ENCODE measurements at regions not wholly inside any gene's neighbourhood (a gene's known extent, or its start where the extent isn't known, plus 50 kb on each side); places are given as distances from the start of the nearest gene placed in this dataset.

DNA sequence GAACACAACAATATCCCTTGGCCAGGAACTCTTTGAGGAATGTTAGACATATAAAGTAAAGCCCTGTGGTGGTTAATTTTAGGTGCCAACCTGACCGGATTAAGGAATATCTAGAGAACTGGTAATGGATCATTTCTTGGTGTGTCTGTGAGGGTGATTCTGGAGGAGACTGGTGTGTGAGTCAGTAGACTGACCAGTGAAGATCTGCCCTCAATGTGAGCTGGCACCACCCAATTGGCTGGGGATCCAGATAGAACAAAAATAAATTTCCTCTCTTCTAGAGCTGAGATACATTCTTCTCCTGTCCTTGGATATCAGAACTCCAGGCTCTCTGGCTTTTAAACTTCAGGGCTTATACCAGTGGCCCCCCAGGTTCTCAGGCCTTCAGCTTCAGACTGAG is 56.2 kb upstream of the TNPO1 start:
- Mint-ChIP-seq H3K9me3 (no peaks in the 10 kb centered on the region), H3K36me3 (ENCODE audit: insufficient read depth) (no peaks in the 10 kb centered on the region), H3K27me3 (ENCODE audit: low read depth) (peaks cover 22% of the 10 kb centered on the region), H3K4me3 (no peak overlapping the region), H3K4me1 (ENCODE audit: low read depth) (no peaks in the 10 kb centered on the region)
- DNase-seq (no peak), ATAC-seq (no peak)

DNA sequence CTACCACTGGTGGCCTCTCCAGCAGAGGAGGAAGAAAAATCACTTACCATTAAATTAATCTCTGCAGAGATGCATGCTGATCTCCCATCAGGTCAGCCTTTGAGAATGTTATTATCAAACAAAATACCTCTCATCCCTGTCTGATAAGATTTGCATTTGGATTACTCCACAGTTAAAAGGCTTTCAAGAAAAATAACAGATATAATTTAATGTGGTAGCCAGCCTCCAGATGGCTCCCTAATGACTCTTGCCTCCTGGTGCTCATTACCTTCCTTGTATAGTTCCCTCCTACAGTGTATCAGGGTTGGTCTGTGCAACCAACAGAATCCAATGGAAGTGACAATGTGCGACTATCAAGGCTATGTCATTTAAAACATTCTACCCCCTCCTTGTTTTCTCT is 63.6 kb upstream of the TNPO1 start:
- H3K4me1 Mint-ChIP-seq (ENCODE audit: low read depth), result no peaks in the 10 kb centered on the region
- ATAC-seq (no peak), DNase-seq (no peak)
- H3K36me3 Mint-ChIP-seq (ENCODE audit: insufficient read depth), result no peaks in the 10 kb centered on the region
- H3K27me3 Mint-ChIP-seq (ENCODE audit: low read depth), result peaks cover 2% of the 10 kb centered on the region
- no peak overlapping the region for H3K4me3 Mint-ChIP-seq
- H3K9me3 Mint-ChIP-seq, result peaks cover 2% of the 10 kb centered on the region

DNA sequence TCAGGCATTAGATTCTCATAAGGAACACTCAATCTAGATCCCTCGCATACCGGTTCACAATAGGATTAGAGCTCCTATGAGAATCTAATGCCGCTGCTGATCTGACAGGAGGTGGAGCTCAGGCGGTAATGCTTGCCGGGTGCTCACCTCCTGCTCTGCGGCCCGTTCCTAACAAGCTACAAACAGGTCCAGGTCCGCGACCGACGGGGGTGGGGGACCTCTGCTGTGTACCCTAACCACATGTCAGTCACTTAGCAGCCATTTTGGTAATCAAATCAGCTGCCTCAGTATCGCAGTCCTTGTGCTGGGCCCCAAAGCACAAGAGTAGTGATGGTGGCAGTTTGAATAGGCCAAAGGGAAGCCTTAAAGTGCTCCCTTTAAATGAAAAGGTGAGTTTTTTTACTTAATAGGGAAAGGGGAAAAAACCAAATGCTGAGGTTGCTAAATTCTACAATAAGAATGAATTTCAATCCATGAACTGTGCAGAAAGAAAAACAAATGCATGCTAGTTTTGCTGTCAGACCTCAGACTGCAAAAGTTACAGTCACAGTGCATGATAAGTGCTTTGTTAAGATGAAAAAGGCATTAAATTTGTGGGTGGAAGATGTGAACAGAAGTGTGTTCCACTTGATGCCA is 67.0 kb upstream of the TNPO1 start:
- DNase-seq (no peak), ATAC-seq (no peak)
- Mint-ChIP-seq H3K4me1 (ENCODE audit: low read depth) (no peaks in the 10 kb centered on the region), H3K36me3 (ENCODE audit: insufficient read depth) (no peaks in the 10 kb centered on the region), H3K27me3 (ENCODE audit: low read depth) (peaks cover 6% of the 10 kb centered on the region), H3K9me3 (peaks cover 7% of the 10 kb centered on the region), H3K4me3 (no peak overlapping the region)

DNA sequence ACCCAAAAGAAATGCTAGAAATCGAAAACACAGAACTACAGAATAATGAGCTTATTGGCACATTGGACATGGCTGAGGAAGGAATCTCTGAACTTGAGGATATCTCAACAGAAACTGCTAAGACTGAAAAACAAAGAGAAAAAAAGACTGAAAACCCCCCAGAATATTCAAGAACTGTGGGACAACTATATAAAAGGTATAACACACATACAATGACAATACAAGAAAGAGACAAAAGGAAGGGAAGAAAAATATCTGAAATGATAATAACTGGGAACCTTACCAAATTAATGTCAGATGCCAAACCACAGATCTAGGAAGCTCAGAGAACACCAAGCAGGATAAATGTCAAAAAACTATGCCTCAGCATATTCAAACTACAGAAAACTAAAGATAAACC is 68.6 kb upstream of the TNPO1 start:
- H3K9me3 Mint-ChIP-seq, result peaks cover 7% of the 10 kb centered on the region
- no peaks in the 10 kb centered on the region for H3K36me3 Mint-ChIP-seq (ENCODE audit: insufficient read depth)
- ATAC-seq (no peak), DNase-seq (no peak)
- peaks cover 14% of the 10 kb centered on the region for H3K27me3 Mint-ChIP-seq (ENCODE audit: low read depth)
- no peak overlapping the region for H3K4me3 Mint-ChIP-seq
- H3K4me1 Mint-ChIP-seq (ENCODE audit: low read depth), result no peaks in the 10 kb centered on the region

DNA sequence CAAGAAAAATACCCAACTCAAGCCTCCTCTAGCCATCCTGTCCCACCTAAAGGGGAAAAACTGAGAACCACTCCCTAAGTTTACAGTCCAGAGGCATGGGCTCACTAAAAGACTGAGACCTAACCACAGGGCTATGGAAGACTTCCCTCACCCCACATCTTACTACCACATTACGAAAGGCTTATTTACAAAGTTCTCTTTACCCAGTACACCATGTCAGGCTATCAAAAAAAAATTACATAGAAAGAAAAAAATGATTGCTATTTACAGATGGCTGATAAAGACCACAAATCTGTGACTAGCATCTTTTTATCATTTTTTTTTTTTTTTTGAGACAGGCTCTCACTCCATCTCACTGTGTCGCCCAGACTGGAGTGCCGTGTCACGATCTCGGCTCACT is 69.7 kb upstream of the TNPO1 start:
- DNase-seq (no peak), ATAC-seq (no peak)
- Mint-ChIP-seq H3K4me1 (ENCODE audit: low read depth) (no peaks in the 10 kb centered on the region), H3K27me3 (ENCODE audit: low read depth) (peaks cover 14% of the 10 kb centered on the region), H3K4me3 (no peak overlapping the region), H3K9me3 (peaks cover 7% of the 10 kb centered on the region), H3K36me3 (ENCODE audit: insufficient read depth) (no peaks in the 10 kb centered on the region)

DNA sequence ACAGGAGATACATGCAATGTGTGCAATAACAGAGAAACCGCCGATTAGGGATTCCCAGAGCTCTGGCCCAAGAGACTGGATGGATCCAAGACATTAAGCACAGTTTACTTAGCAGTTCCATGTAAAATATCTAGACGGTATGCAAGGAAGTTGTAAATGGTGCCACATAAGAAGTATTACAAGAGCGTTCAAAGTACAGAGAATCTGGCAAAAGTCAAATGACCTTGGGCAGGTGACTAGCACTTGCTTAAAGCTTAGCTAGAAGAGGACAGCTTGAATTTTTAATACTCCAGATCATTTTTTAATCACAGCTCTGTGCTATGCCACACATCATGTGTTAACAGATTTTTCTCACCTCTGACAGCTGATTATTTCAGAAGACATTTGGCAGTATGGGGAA is 72.3 kb upstream of the TNPO1 start:
- Mint-ChIP-seq H3K4me3 (no peak overlapping the region), H3K9me3 (peaks cover 7% of the 10 kb centered on the region), H3K4me1 (ENCODE audit: low read depth) (no peaks in the 10 kb centered on the region), H3K36me3 (ENCODE audit: insufficient read depth) (no peaks in the 10 kb centered on the region), H3K27me3 (ENCODE audit: low read depth) (peaks cover 14% of the 10 kb centered on the region)
- DNase-seq (no peak), ATAC-seq (no peak)

DNA sequence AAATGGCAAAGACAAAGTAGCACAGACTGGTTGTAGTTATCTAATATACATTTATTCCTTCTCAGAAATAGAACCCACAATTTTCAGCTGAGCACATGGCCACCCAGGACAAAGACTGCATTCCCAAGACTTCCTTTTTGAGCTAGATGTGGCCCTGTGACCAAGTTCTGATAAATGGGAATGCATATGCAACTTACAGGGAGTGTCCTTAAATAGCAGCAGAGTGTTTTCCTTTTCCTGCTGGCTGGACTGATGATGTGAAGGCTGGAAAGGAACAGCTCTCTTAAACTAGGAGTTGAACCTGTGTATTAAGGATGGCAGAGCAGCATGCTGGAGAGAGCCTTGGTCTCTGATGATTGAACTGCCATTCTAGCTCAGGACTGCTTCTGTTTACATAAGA is 74.7 kb upstream of the TNPO1 start:
- DNase-seq (no peak), ATAC-seq (no peak)
- H3K27me3 Mint-ChIP-seq (ENCODE audit: low read depth), result peaks cover 15% of the 10 kb centered on the region
- H3K4me3 Mint-ChIP-seq, result no peak overlapping the region
- no peaks in the 10 kb centered on the region for H3K4me1 Mint-ChIP-seq (ENCODE audit: low read depth)
- H3K36me3 Mint-ChIP-seq (ENCODE audit: insufficient read depth), result no peaks in the 10 kb centered on the region
- H3K9me3 Mint-ChIP-seq, result no peaks in the 10 kb centered on the region

DNA sequence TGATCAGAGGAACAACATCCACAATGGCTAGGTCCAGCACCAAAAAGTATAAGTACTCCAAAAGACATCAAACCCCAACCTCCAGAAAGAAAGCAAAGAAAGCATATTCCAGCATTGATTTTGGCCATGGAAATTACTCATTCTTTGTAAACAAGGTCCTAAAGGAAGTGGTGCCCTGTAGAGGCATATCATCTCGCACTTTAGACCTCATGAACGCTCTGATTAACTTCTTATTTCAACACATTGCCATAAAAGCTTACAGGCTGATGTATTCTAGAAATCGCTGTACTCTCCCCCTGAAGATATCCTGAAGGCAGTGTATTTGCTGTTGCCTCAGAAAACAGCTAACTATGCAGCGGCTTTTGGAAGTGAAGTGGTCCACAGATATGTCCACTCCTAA is 82.7 kb upstream of the TNPO1 start:
- H3K36me3 Mint-ChIP-seq (ENCODE audit: insufficient read depth), result no peaks in the 10 kb centered on the region
- DNase-seq (no peak), ATAC-seq (no peak)
- peaks cover 2% of the 10 kb centered on the region for H3K27me3 Mint-ChIP-seq (ENCODE audit: low read depth)
- no peaks in the 10 kb centered on the region for H3K9me3 Mint-ChIP-seq
- H3K4me1 Mint-ChIP-seq (ENCODE audit: low read depth), result no peaks in the 10 kb centered on the region
- no peak overlapping the region for H3K4me3 Mint-ChIP-seq

DNA sequence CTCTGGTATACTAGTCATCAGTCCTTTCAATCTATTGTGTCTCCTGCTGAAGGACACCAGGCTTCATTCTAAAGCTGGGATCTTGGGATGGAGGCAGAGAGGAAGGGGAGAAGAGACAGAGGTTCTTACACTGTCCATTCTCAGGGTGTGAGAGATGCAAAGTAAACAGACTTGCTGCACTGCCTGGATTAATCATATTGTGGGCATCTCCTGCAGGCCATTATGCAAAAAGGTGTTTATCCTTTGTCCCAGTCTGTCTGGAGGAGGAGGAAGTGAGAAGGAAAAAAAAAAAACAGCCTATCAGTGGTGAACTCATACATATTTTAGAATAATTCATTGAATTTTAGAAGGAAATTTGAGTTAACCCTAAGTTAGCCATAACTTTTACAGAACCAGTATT is 92.9 kb upstream of the TNPO1 start:
- Mint-ChIP-seq H3K36me3 (ENCODE audit: insufficient read depth) (no peaks in the 10 kb centered on the region), H3K9me3 (no peaks in the 10 kb centered on the region), H3K4me1 (ENCODE audit: low read depth) (no peaks in the 10 kb centered on the region), H3K27me3 (ENCODE audit: low read depth) (peaks cover 14% of the 10 kb centered on the region), H3K4me3 (no peak overlapping the region)
- DNase-seq, result no peak
- ATAC-seq, result no peak

DNA sequence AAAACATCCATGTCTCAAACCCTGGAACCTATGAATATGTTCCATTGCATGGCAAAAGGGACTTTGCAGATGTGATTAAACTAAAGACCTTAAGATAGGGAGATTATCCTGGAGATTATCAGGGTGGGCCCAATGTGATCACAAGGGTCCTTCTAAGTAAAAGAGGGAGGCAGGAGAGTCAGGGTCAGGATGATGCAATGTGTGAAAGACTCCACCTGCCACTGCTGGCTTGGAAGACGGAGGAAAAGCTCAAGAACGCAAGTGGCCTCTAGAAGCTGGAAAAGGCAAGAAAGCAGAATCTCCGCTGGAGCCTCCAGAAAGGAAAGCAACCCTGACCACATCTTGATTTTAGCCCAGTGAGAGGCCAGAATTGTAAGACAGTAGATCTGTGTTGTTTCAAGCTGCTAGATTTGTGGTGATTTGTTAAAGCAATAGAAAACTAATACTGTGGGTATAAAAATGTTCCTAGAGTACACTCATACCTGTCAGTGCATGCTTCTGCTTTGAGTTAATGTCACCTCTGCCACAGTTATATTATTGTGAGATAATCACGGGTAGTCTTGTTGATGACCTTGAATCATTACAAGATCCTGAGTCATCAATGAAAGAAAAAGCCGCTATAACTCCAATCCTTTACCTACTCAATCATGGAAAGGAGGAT is 93.5 kb upstream of the TNPO1 start:
- DNase-seq (no peak), ATAC-seq (no peak)
- Mint-ChIP-seq H3K4me3 (no peak overlapping the region), H3K27me3 (ENCODE audit: low read depth) (peaks cover 14% of the 10 kb centered on the region), H3K4me1 (ENCODE audit: low read depth) (no peaks in the 10 kb centered on the region), H3K36me3 (ENCODE audit: insufficient read depth) (no peaks in the 10 kb centered on the region), H3K9me3 (no peaks in the 10 kb centered on the region)

DNA sequence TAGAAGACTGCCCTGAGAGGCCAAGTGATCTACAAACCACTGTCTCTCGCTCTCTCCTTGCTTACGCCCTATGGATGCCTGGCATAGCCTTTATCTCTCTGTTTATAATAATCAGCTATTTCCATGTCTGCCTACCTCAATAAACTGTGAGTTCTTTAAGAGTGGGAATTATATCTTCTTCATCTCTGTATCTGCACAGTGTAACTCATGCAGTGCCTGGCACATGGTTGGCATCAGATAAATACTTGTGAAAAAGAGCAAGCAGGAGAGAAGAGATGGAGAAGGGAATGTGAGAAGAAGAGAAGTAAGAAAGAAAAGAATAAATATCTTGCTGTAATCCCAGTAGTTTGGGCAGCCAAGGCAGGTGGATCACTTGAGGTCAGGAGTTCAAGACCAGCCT is 94.6 kb upstream of the TNPO1 start:
- no peak for ATAC-seq
- H3K9me3 Mint-ChIP-seq, result no peaks in the 10 kb centered on the region
- no peaks in the 10 kb centered on the region for H3K36me3 Mint-ChIP-seq (ENCODE audit: insufficient read depth)
- H3K4me3 Mint-ChIP-seq, result no peak overlapping the region
- H3K27me3 Mint-ChIP-seq (ENCODE audit: low read depth), result peaks cover 12% of the 10 kb centered on the region
- no peak for DNase-seq
- no peaks in the 10 kb centered on the region for H3K4me1 Mint-ChIP-seq (ENCODE audit: low read depth)

DNA sequence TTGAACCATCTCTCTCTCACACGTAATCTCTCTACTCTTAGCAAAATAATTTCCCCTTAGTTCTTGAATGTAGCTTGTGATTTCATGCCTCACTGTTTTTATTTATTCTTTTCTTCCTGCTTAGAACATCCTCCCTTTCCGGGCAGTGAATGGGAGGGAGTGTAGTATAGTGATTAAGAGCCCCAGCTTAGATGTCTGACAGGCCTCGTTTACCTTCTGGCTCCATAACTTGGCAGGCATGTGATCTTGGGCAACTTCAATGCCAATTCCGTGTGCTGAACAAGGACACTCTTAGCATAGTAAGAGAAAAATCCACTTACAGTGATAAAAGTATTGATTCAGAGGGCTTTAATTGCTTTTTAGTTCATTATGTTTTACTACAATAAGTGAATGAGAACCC is 96.3 kb upstream of the TNPO1 start:
- no peaks in the 10 kb centered on the region for H3K4me1 Mint-ChIP-seq (ENCODE audit: low read depth)
- no peaks in the 10 kb centered on the region for H3K9me3 Mint-ChIP-seq
- ATAC-seq, result no peak

DNA sequence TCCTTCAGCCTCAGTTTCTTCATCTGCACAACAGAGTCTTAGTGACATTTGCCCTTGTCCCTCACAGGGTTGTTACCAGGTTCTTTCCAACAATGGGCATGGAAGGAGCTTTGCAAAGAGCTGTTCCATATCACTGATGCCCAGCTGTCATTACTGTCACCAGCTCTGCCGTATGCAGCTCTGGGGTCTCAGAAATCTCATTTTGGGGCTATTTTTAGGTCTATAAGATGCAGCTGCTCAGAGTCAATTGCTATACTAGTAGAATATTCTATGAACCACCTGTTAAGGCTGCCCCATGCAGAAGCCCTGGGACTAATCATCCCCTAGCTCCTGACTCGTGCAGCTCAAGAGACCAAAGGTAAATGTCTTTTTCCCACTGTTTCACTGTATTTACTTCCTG is 105.1 kb upstream of the TNPO1 start:
- Mint-ChIP-seq H3K4me1 (ENCODE audit: low read depth) (no peaks in the 10 kb centered on the region), H3K27me3 (ENCODE audit: low read depth) (peaks cover 18% of the 10 kb centered on the region), H3K9me3 (no peaks in the 10 kb centered on the region), H3K4me3 (no peak overlapping the region), H3K36me3 (ENCODE audit: insufficient read depth) (no peaks in the 10 kb centered on the region)
- DNase-seq (no peak), ATAC-seq (no peak)

More for the DNA sequence above, 96.3 kb upstream of the TNPO1 start:
- no peaks in the 10 kb centered on the region for H3K36me3 Mint-ChIP-seq (ENCODE audit: insufficient read depth)
- DNase-seq, result no peak
- peaks cover 10% of the 10 kb centered on the region for H3K27me3 Mint-ChIP-seq (ENCODE audit: low read depth)
- no peak overlapping the region for H3K4me3 Mint-ChIP-seq

DNA sequence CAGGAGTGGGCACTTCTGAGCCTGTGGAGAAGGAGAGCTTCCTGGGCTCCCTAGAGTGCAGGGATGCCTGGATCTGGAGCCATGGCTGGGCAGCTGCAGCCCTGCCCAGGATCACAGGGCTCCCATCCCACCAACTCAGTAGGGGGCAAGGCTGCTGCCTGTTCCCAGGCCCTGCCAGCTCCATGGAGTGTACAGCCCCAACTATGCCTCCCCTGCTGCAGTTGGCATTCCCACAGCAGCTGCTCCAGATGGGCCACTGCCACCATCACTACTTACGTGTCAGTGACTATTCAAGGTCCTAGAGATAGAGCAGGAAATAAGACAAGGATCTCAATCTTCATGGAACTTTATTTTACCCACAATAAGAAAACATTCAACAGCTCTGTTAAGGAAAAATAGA is 107.1 kb upstream of the TNPO1 start:
- no peak overlapping the region for H3K4me3 Mint-ChIP-seq
- DNase-seq, result no peak
- no peak for ATAC-seq
- H3K9me3 Mint-ChIP-seq, result no peaks in the 10 kb centered on the region
- no peaks in the 10 kb centered on the region for H3K4me1 Mint-ChIP-seq (ENCODE audit: low read depth)
- no peaks in the 10 kb centered on the region for H3K36me3 Mint-ChIP-seq (ENCODE audit: insufficient read depth)
- peaks cover 18% of the 10 kb centered on the region for H3K27me3 Mint-ChIP-seq (ENCODE audit: low read depth)

DNA sequence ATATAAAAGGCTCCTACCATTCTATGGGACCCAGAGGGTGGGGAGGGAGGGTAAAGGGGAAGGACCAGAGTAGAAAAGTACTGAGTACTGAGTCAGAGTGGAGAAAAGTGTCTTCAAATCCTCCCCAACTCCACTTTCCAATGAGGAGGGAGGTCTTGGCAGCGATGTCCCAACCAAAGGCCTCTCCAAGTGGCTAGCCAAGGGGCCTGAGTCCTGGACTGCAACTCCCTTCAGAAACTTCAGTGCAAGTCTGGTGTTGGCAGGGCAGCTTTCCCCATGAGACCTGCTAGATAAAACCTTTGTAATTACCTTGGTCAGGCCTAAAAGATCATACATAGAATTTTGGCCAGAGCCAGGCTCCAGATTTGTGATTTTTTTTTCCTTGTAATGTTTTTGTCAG is 111.3 kb upstream of the TNPO1 start:
- no peaks in the 10 kb centered on the region for H3K9me3 Mint-ChIP-seq
- H3K4me1 Mint-ChIP-seq (ENCODE audit: low read depth), result no peaks in the 10 kb centered on the region
- ATAC-seq (no peak), DNase-seq (no peak)
- H3K36me3 Mint-ChIP-seq (ENCODE audit: insufficient read depth), result no peaks in the 10 kb centered on the region
- H3K4me3 Mint-ChIP-seq, result no peak overlapping the region
- peaks cover 16% of the 10 kb centered on the region for H3K27me3 Mint-ChIP-seq (ENCODE audit: low read depth)

All from activated T-cell treated with anti-CD3 and anti-CD28 coated beads, Interleukin-2, amount 50 U/mL, for 4 hours (primary cell).